NCI-H2107 (cell line): ENCODE measurements at regions not wholly inside any gene's neighbourhood (a gene's known extent, or its start where the extent isn't known, plus 50 kb on each side); places are given as distances from the start of the nearest gene placed in this dataset.
"Not testable (repeated sequence)": the region's sequence is repeated elsewhere in the genome, so short reads cannot be mapped to it uniquely, and the experiment has no call there.

ENCODE experiments used
- DNase-seq: peaks from one replicate; lab custom pipeline; 2025; lab: John Stamatoyannopoulos, UW

GRCh38 chr14:40119765-40120164 lies 687.5 kb upstream of the FBXO33 start:
- DNase-seq, result no peak

- no peak for DNase-seq
Observed at GRCh38 chr14:40119321-40119720, 687.1 kb upstream of the FBXO33 start.

- no peak for DNase-seq
Observed at GRCh38 chr14:40115583-40115982, 683.4 kb upstream of the FBXO33 start.

- DNase-seq, result no peak
Observed at GRCh38 chr14:40113671-40114070, 681.4 kb upstream of the FBXO33 start.

- no peak for DNase-seq
Observed at GRCh38 chr14:40100544-40101196, 668.4 kb upstream of the FBXO33 start.

- peak; percentile 6 for DNase-seq
Observed at GRCh38 chr14:40099316-40099715, 667.1 kb upstream of the FBXO33 start.

GRCh38 chr14:40098468-40098867 lies 666.2 kb upstream of the FBXO33 start:
- DNase-seq, result no peak

- no peak for DNase-seq
Observed at GRCh38 chr14:40096968-40097367, 664.7 kb upstream of the FBXO33 start.

GRCh38 chr14:40093800-40094199 lies 661.6 kb upstream of the FBXO33 start:
- DNase-seq, result no peak

GRCh38 chr14:40074169-40074568 lies 641.9 kb upstream of the FBXO33 start:
- no peak for DNase-seq

GRCh38 chr14:40072175-40072574 lies 639.9 kb upstream of the FBXO33 start:
- DNase-seq, result no peak

- no peak for DNase-seq
Observed at GRCh38 chr14:40058901-40059897, 627.0 kb upstream of the FBXO33 start.

GRCh38 chr14:40053416-40053815 lies 621.2 kb upstream of the FBXO33 start:
- DNase-seq, result no peak

- DNase-seq, result no peak
Observed at GRCh38 chr14:40028991-40029390, 596.8 kb upstream of the FBXO33 start.

GRCh38 chr14:40025101-40025500 lies 592.9 kb upstream of the FBXO33 start:
- DNase-seq, result no peak

GRCh38 chr14:40010961-40011360 lies 578.7 kb upstream of the FBXO33 start:
- no peak for DNase-seq

- DNase-seq, result no peak
Observed at GRCh38 chr14:40009771-40010170, 577.5 kb upstream of the FBXO33 start.

GRCh38 chr14:40008345-40008744 lies 576.1 kb upstream of the FBXO33 start:
- not testable (repeated sequence) for DNase-seq

- no peak for DNase-seq
Observed at GRCh38 chr14:40004871-40005500, 572.8 kb upstream of the FBXO33 start.

- DNase-seq, result peak; percentile 28
Observed at GRCh38 chr14:40003773-40004172, 571.5 kb upstream of the FBXO33 start.

- DNase-seq, result no peak
Observed at GRCh38 chr14:39998854-39999253, 566.6 kb upstream of the FBXO33 start.

- no peak for DNase-seq
Observed at GRCh38 chr14:39998114-39998513, 565.9 kb upstream of the FBXO33 start.

GRCh38 chr14:39991041-39991440 lies 558.8 kb upstream of the FBXO33 start:
- DNase-seq, result peak; percentile 90
